MM.1S (cell line): ENCODE measurements at regions not wholly inside any gene's neighbourhood (a gene's known extent, or its start where the extent isn't known, plus 50 kb on each side); places are given as distances from the start of the nearest gene placed in this dataset.

ENCODE experiments used
- DNase-seq: peaks from one replicate; pipeline ENCODE4 v3.0.0-alpha.2; 2015
- H2AFZ ChIP-seq: fragments of 300-600 bp; sonication (generic); 2 replicates; pipeline ENCODE4 v1.6.0; 2016; ENCODE audit warnings: antibody characterized with exemption, low read length
- H3F3A ChIP-seq: fragments of 300-600 bp; sonication (generic); 2 replicates; pipeline ENCODE4 v1.6.1; 2016; ENCODE audit warnings: mild to moderate bottlenecking, antibody characterized with exemption, low read length, moderate library complexity, mixed read lengths; ENCODE audit not compliant: insufficient read depth
- H3K27ac ChIP-seq: fragments of 300-600 bp; sonication (generic); 2 replicates; pipeline ENCODE4 v1.5.1; 2016; ENCODE audit warnings: mild to moderate bottlenecking, low read length
- H3K27me3 ChIP-seq: fragments of 300-600 bp; sonication (generic); replicated peaks from 2 replicates; pipeline ENCODE4 v1.6.0; 2016; ENCODE audit warnings: low read length; ENCODE audit not compliant: insufficient read depth
- H3K36me3 ChIP-seq: fragments of 300-600 bp; sonication (generic); replicated peaks from 2 replicates; pipeline ENCODE4 v1.6.1; 2016; ENCODE audit warnings: mild to moderate bottlenecking, low read length, mixed read lengths; ENCODE audit not compliant: insufficient read depth
- H3K4me1 ChIP-seq: fragments of 300-600 bp; sonication (generic); 2 replicates; pipeline ENCODE4 v1.6.1; 2016; ENCODE audit warnings: low read length, mixed read lengths
- H3K4me2 ChIP-seq: fragments of 300-600 bp; sonication (generic); 2 replicates; pipeline ENCODE4 v1.6.0; 2016; ENCODE audit warnings: low read depth, low read length
- H3K4me3 ChIP-seq: fragments of 300-600 bp; sonication (generic); 2 replicates; pipeline ENCODE4 v1.5.1; 2016; ENCODE audit warnings: low read length, mixed read lengths
- H3K79me2 ChIP-seq: fragments of 300-600 bp; sonication (generic); 2 replicates; pipeline ENCODE4 v1.6.1; 2016; ENCODE audit warnings: mixed run types, low read length, mixed read lengths
- H3K9ac ChIP-seq: fragments of 300-600 bp; sonication (generic); 2 replicates; pipeline ENCODE4 v1.6.1; 2016; ENCODE audit warnings: low read length, mixed read lengths
- H3K9me2 ChIP-seq: fragments of 300-600 bp; sonication (generic); replicated peaks from 2 replicates; pipeline ENCODE4 v1.6.1; 2016; ENCODE audit warnings: mild to moderate bottlenecking, low read length, mixed read lengths; ENCODE audit not compliant: insufficient read depth
- H3K9me3 ChIP-seq: fragments of 300-600 bp; sonication (generic); replicated peaks from 2 replicates; pipeline ENCODE4 v1.6.1; 2016; ENCODE audit warnings: mild to moderate bottlenecking, low read length, mixed read lengths; ENCODE audit not compliant: insufficient read depth
- H4K20me1 ChIP-seq: fragments of 300-600 bp; sonication (generic); 2 replicates; pipeline ENCODE4 v1.6.1; 2016; ENCODE audit warnings: mild to moderate bottlenecking, low read length, moderate library complexity, mixed read lengths; ENCODE audit not compliant: insufficient read depth
- EZH2 ChIP-seq: fragments of 300-600 bp; sonication (generic); optimal IDR thresholded peaks from 2 replicates; pipeline ENCODE3; 2017; ENCODE audit warnings: low read depth, mild to moderate bottlenecking, antibody characterized with exemption, low read length, mixed read lengths
- EZH2phosphoT487 ChIP-seq: fragments of 300-600 bp; sonication (generic); IDR thresholded peaks from 2 replicates; pipeline ENCODE4 v1.6.1; 2018; ENCODE audit warnings: antibody characterized with exemption, low read length
- TF ChIP-seq, protein P1 (sequence below): fragments of 300-600 bp; sonication (generic); IDR thresholded peaks from 2 replicates; pipeline ENCODE4 v1.5.1; 2016; ENCODE audit warnings: antibody characterized with exemption, low read length, mixed read lengths

DNA sequence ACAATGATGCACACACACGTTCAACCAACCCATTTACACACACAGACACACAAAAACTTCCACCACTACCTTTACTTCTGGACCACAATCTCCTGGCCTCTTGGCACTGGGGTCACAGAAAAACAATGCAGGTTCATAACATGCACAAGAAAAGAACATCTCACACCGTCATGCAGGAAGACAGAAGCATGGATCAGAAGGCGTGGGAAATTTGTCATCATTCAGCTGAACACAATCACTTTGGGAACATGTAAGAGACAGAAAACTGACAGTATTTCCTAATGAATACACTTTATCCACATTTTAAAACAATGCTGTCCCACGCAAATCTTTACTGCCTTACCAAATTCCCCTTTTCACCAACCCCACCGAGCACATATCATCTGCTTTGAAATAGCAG is 501.9 kb upstream of the KLHL29 start:
- Histone ChIP-seq H3K9me3 (no peaks in the 10 kb centered on the region), H3K4me2 (peak overlapping the region; percentile 4; the same call in 1 of the 2 replicates), H3K36me3 (no peaks in the 10 kb centered on the region), H3K9me2 (no peaks in the 10 kb centered on the region), H3K27ac (0 out of 2 replicates have a peak overlapping the region, but pooled peaks have one; percentile 14), H4K20me1 (no peaks in the 10 kb centered on the region), H3K4me3 (no peak overlapping the region), H3K9ac (no peak overlapping the region), H3K4me1 (peaks cover 18% of the 10 kb centered on the region), H3K79me2 (no peaks in the 10 kb centered on the region), H3K27me3 (no peaks in the 10 kb centered on the region), H2AFZ (no peak overlapping the region), H3F3A (no peaks in the 10 kb centered on the region)
- no peak for DNase-seq
- TF ChIP-seq, protein P1, sequence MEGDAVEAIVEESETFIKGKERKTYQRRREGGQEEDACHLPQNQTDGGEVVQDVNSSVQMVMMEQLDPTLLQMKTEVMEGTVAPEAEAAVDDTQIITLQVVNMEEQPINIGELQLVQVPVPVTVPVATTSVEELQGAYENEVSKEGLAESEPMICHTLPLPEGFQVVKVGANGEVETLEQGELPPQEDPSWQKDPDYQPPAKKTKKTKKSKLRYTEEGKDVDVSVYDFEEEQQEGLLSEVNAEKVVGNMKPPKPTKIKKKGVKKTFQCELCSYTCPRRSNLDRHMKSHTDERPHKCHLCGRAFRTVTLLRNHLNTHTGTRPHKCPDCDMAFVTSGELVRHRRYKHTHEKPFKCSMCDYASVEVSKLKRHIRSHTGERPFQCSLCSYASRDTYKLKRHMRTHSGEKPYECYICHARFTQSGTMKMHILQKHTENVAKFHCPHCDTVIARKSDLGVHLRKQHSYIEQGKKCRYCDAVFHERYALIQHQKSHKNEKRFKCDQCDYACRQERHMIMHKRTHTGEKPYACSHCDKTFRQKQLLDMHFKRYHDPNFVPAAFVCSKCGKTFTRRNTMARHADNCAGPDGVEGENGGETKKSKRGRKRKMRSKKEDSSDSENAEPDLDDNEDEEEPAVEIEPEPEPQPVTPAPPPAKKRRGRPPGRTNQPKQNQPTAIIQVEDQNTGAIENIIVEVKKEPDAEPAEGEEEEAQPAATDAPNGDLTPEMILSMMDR = no peak
- TF ChIP-seq EZH2phosphoT487 (no peak), EZH2 (no peak)

GRCh38 chr2:22885245-22885644 is 499.7 kb upstream of the KLHL29 start:
- H3K79me2 ChIP-seq = no peaks in the 10 kb centered on the region
- no peaks in the 10 kb centered on the region for H3K36me3 ChIP-seq
- no peaks in the 10 kb centered on the region for H3K9me2 ChIP-seq
- peaks cover 33% of the 10 kb centered on the region for H3K4me1 ChIP-seq
- H3F3A ChIP-seq = no peaks in the 10 kb centered on the region
- H2AFZ ChIP-seq = no peak overlapping the region
- TF ChIP-seq, protein P1 = no peak
- TF ChIP-seq EZH2 (no peak), EZH2phosphoT487 (no peak)
- H3K9me3 ChIP-seq = no peaks in the 10 kb centered on the region
- no peak overlapping the region for H3K4me2 ChIP-seq
- no peaks in the 10 kb centered on the region for H3K27me3 ChIP-seq
- no peak overlapping the region for H3K27ac ChIP-seq
- DNase-seq = no peak
- no peak overlapping the region for H3K4me3 ChIP-seq
- H3K9ac ChIP-seq = no peak overlapping the region
- no peaks in the 10 kb centered on the region for H4K20me1 ChIP-seq

GRCh38 chr2:22887426-22887825 is 497.6 kb upstream of the KLHL29 start:
- no peak overlapping the region for H3K9ac ChIP-seq
- TF ChIP-seq EZH2 = no peak
- no peak for TF ChIP-seq EZH2phosphoT487
- TF ChIP-seq, protein P1 = no peak
- H3K9me3 ChIP-seq = no peaks in the 10 kb centered on the region
- H2AFZ ChIP-seq = no peak overlapping the region
- H3K9me2 ChIP-seq = no peaks in the 10 kb centered on the region
- H3K27me3 ChIP-seq = no peaks in the 10 kb centered on the region
- H3F3A ChIP-seq = no peaks in the 10 kb centered on the region
- no peak overlapping the region for H3K27ac ChIP-seq
- H3K79me2 ChIP-seq = no peaks in the 10 kb centered on the region
- no peak overlapping the region for H3K4me3 ChIP-seq
- H3K36me3 ChIP-seq = no peaks in the 10 kb centered on the region
- no peak for DNase-seq
- H4K20me1 ChIP-seq = no peaks in the 10 kb centered on the region
- H3K4me2 ChIP-seq = no peak overlapping the region
- H3K4me1 ChIP-seq = peaks cover 32% of the 10 kb centered on the region

DNA sequence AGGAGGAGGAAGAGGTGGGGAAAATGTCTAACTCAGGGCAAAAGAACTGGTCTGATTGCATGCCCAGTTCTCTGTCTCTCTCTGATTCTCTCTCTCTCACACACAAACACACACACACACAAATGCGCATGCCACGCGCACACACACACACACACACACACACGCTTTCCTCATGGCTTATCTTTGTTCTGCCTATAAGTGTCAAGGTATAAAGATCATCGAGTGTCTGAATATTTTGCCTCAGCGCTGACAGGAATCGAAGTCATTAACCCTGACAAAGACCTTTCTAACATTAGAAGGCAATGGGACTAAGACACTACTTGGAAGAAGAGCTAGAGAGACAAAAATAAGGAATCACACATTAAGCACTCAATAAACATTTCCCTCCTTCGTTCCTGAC is 497.1 kb upstream of the KLHL29 start:
- no peak for TF ChIP-seq EZH2
- no peak for TF ChIP-seq EZH2phosphoT487
- TF ChIP-seq, protein P1 = no peak
- no peaks in the 10 kb centered on the region for H3K36me3 ChIP-seq
- peaks cover 28% of the 10 kb centered on the region for H3K4me1 ChIP-seq
- H3F3A ChIP-seq = no peaks in the 10 kb centered on the region
- H3K27me3 ChIP-seq = no peaks in the 10 kb centered on the region
- no peaks in the 10 kb centered on the region for H3K9me3 ChIP-seq
- H2AFZ ChIP-seq = no peak overlapping the region
- no peaks in the 10 kb centered on the region for H3K79me2 ChIP-seq
- no peak overlapping the region for H3K4me2 ChIP-seq
- H3K4me3 ChIP-seq = no peak overlapping the region
- no peaks in the 10 kb centered on the region for H4K20me1 ChIP-seq
- no peaks in the 10 kb centered on the region for H3K9me2 ChIP-seq
- H3K9ac ChIP-seq = no peak overlapping the region
- DNase-seq = no peak
- no peak overlapping the region for H3K27ac ChIP-seq
